ENCODE measurements at regions not wholly inside any gene's neighbourhood (a gene's known extent, or its start where the extent isn't known, plus 50 kb on each side); places are given as distances from the start of the nearest gene placed in this dataset.

- no peak for TF ChIP-seq POU6F1 (CRISPR knock-in tag; IDR thresholded peaks at IDR 0.05; ENCODE audit: borderline replicate concordance, low read depth)
- TF ChIP-seq GLIS3 (CRISPR knock-in tag; IDR thresholded peaks at IDR 0.05) = no peak
- no peak for TF ChIP-seq TOX (CRISPR knock-in tag; IDR thresholded peaks at IDR 0.05; ENCODE audit: borderline replicate concordance)
- no peak for TF ChIP-seq TSHZ2 (CRISPR knock-in tag; IDR thresholded peaks at IDR 0.05)
- no peak for TF ChIP-seq ZFP30 (CRISPR knock-in tag; IDR thresholded peaks at IDR 0.05)
- no peak for TF ChIP-seq ZNF8 (CRISPR knock-in tag; IDR thresholded peaks at IDR 0.05)
- TF ChIP-seq CREB5 (CRISPR knock-in tag; IDR thresholded peaks at IDR 0.05; ENCODE audit: low read depth) = no peak
- TF ChIP-seq RARB (CRISPR knock-in tag; IDR thresholded peaks at IDR 0.05) = no peak
- TF ChIP-seq CSRNP3 (CRISPR knock-in tag; IDR thresholded peaks at IDR 0.05) = no peak
- TF ChIP-seq ISL1 (CRISPR knock-in tag; IDR thresholded peaks at IDR 0.05) = no peak
- TF ChIP-seq PATZ1 (CRISPR knock-in tag; IDR thresholded peaks at IDR 0.05; ENCODE audit: borderline replicate concordance) = no peak
- no peak for TF ChIP-seq ZNF565 (CRISPR knock-in tag; conservative IDR thresholded peaks at IDR 0.05; ENCODE audit: low read depth)
- ATAC-seq = peak; percentile 46
Observed at GRCh38 chr1:94621395-94621794, 79.8 kb upstream of the F3 start.

- no peak for TF ChIP-seq ISL1 (CRISPR knock-in tag; IDR thresholded peaks at IDR 0.05)
- TF ChIP-seq PATZ1 (CRISPR knock-in tag; IDR thresholded peaks at IDR 0.05; ENCODE audit: borderline replicate concordance) = no peak
- TF ChIP-seq CSRNP3 (CRISPR knock-in tag; IDR thresholded peaks at IDR 0.05) = no peak
- TF ChIP-seq SNAI2 (CRISPR knock-in tag; IDR thresholded peaks at IDR 0.05) = no peak
- no peak for ATAC-seq
Observed at GRCh38 chr1:94620345-94621031, 78.9 kb upstream of the F3 start.

- TF ChIP-seq ZNF565 (CRISPR knock-in tag; conservative IDR thresholded peaks at IDR 0.05; ENCODE audit: low read depth) = no peak
- no peak for TF ChIP-seq ZNF70 (CRISPR knock-in tag; IDR thresholded peaks at IDR 0.05)
- no peak for TF ChIP-seq OSR1 (CRISPR knock-in tag; IDR thresholded peaks at IDR 0.05)
- TF ChIP-seq ZFP3 (CRISPR knock-in tag; IDR thresholded peaks at IDR 0.05) = no peak
- TF ChIP-seq GLIS3 (CRISPR knock-in tag; IDR thresholded peaks at IDR 0.05) = no peak
- ATAC-seq = no peak
Observed at GRCh38 chr1:94619731-94620130, 78.2 kb upstream of the F3 start.
